ENCODE measurements at regions not wholly inside any gene's neighbourhood (a gene's known extent, or its start where the extent isn't known, plus 50 kb on each side); places are given as distances from the start of the nearest gene placed in this dataset.

DNA sequence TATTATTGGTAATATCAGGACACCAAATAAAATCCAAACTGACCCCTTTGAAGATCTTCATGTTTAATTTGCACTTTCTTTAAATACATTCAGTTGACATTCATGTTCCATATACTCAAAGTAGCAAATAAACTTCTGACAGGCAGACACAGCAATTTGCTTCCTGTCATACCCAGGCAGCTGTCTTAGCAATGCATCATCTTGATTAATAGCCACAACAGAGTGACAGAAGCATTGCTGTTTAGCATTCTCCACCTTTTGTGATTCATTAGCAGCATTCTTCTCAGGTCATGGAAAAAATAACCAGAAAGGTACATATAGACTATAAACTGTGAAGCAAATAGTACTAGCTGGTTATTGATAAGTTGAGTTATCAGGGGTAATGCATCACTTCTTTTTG lies 366.8 kb downstream of the CYLC2 start:
- DNase-seq (ENCODE audit: low spot score) = no peak
- Mint-ChIP-seq H3K4me3 (ENCODE audit: unreplicated experiment) (no peak overlapping the region), H3K27me3 (ENCODE audit: unreplicated experiment) (peaks cover 6% of the 10 kb centered on the region), H3K27ac (ENCODE audit: unreplicated experiment) (no peak overlapping the region), H3K4me1 (ENCODE audit: unreplicated experiment) (no peaks in the 10 kb centered on the region), H3K9me3 (ENCODE audit: unreplicated experiment) (peaks cover 15% of the 10 kb centered on the region), H3K36me3 (ENCODE audit: low read depth, unreplicated experiment) (peaks cover 8% of the 10 kb centered on the region)
- TF ChIP-seq, protein P1, sequence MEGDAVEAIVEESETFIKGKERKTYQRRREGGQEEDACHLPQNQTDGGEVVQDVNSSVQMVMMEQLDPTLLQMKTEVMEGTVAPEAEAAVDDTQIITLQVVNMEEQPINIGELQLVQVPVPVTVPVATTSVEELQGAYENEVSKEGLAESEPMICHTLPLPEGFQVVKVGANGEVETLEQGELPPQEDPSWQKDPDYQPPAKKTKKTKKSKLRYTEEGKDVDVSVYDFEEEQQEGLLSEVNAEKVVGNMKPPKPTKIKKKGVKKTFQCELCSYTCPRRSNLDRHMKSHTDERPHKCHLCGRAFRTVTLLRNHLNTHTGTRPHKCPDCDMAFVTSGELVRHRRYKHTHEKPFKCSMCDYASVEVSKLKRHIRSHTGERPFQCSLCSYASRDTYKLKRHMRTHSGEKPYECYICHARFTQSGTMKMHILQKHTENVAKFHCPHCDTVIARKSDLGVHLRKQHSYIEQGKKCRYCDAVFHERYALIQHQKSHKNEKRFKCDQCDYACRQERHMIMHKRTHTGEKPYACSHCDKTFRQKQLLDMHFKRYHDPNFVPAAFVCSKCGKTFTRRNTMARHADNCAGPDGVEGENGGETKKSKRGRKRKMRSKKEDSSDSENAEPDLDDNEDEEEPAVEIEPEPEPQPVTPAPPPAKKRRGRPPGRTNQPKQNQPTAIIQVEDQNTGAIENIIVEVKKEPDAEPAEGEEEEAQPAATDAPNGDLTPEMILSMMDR (IDR thresholded peaks at IDR 0.05; ENCODE audit: unreplicated experiment) = no peak

DNA sequence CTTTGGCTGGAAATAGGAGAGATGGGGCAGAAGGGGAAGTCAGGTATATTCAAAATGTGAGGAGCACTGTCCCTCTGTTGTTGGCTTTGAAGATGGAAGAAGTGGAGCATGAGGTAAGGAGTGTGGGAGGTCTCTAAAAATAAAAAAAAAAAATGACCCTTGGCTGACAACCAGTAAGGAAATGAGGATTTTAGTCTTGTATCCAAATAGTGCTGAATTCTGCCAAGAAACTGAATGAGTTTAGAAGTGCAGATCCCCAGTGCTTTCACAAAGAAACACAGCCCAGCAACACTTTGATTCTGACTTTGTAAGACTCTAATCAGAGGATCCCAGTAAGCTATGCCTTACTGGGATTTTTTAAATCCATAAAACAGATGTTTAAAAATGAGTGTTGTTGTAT lies 367.9 kb downstream of the CYLC2 start:
- peaks cover 8% of the 10 kb centered on the region for H3K36me3 Mint-ChIP-seq (ENCODE audit: low read depth, unreplicated experiment)
- TF ChIP-seq, protein P1 (IDR thresholded peaks at IDR 0.05; ENCODE audit: unreplicated experiment) = no peak
- peaks cover 6% of the 10 kb centered on the region for H3K27me3 Mint-ChIP-seq (ENCODE audit: unreplicated experiment)
- no peak overlapping the region for H3K27ac Mint-ChIP-seq (ENCODE audit: unreplicated experiment)
- H3K4me3 Mint-ChIP-seq (ENCODE audit: unreplicated experiment) = no peak overlapping the region
- H3K4me1 Mint-ChIP-seq (ENCODE audit: unreplicated experiment) = no peaks in the 10 kb centered on the region
- peaks cover 15% of the 10 kb centered on the region for H3K9me3 Mint-ChIP-seq (ENCODE audit: unreplicated experiment)
- no peak for DNase-seq (ENCODE audit: low spot score)

DNA sequence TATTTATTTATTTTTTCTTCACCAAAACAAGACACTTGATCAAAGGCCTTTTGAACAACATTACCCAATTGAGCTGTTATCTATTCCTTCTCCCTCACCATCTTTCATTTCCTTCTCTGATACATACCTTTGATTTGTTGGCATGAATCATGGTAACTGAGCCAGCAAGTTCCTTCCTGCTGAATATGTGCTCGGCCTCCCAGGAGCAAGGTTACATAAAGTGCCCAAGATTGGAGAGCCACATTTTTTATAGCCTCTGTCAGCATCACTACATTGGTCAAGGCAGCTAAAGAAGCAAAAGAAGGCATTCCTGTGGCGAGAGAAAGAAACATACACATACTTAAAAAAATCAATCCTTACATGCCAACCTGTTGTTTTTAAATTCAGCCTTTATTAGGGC lies 369.6 kb downstream of the CYLC2 start:
- Mint-ChIP-seq H3K9me3 (ENCODE audit: unreplicated experiment) (peaks cover 13% of the 10 kb centered on the region), H3K36me3 (ENCODE audit: low read depth, unreplicated experiment) (peaks cover 4% of the 10 kb centered on the region), H3K4me3 (ENCODE audit: unreplicated experiment) (no peak overlapping the region), H3K4me1 (ENCODE audit: unreplicated experiment) (no peaks in the 10 kb centered on the region), H3K27ac (ENCODE audit: unreplicated experiment) (no peak overlapping the region), H3K27me3 (ENCODE audit: unreplicated experiment) (peaks cover 4% of the 10 kb centered on the region)
- DNase-seq (ENCODE audit: low spot score) = no peak
- TF ChIP-seq, protein P1 (IDR thresholded peaks at IDR 0.05; ENCODE audit: unreplicated experiment) = no peak

DNA sequence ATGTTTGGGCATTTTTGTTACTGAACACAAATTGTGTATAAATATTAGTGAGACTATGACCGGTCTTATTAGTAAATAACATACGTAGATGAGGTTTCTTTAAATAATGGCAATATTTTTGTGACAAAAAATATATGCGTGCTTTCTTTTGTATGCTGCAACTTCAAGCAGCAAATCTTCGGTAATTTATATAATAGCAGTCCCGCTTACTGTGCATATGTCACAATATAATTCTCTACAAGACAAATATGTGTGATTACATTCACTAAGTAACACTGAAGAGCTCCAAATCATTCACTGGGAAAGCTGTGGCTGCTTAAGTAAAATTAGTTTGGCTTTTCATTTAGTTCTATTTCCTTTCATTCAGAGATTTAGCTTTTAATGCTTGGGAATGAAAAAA lies 376.0 kb downstream of the CYLC2 start:
- Mint-ChIP-seq H3K27me3 (ENCODE audit: unreplicated experiment) (no peaks in the 10 kb centered on the region), H3K9me3 (ENCODE audit: unreplicated experiment) (peaks cover 6% of the 10 kb centered on the region), H3K4me1 (ENCODE audit: unreplicated experiment) (no peaks in the 10 kb centered on the region), H3K27ac (ENCODE audit: unreplicated experiment) (no peak overlapping the region), H3K36me3 (ENCODE audit: low read depth, unreplicated experiment) (no peaks in the 10 kb centered on the region), H3K4me3 (ENCODE audit: unreplicated experiment) (no peak overlapping the region)
- no peak for DNase-seq (ENCODE audit: low spot score)
- TF ChIP-seq, protein P1 (IDR thresholded peaks at IDR 0.05; ENCODE audit: unreplicated experiment) = no peak

DNA sequence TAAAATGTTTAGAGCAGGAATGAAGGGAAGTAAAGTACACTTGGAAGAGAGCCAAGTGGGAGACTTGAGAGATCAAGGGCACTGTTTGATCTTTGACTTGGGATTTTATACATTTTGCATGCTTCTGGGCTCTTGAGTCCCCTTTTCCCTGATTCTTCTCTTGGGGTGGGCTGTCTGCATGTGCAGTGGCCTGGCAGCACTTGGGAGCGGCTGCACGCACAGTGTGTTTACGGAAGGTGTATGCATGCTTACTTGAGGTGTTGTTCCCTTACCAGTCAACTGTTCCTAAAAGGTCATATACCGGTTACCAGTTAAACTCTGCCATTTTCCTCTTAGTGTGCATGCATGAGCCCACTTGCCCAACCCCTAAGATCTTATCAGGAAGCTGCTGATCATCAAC lies 377.7 kb downstream of the CYLC2 start:
- Mint-ChIP-seq H3K27ac (ENCODE audit: unreplicated experiment) (no peak overlapping the region), H3K4me3 (ENCODE audit: unreplicated experiment) (no peak overlapping the region), H3K36me3 (ENCODE audit: low read depth, unreplicated experiment) (no peaks in the 10 kb centered on the region), H3K27me3 (ENCODE audit: unreplicated experiment) (no peaks in the 10 kb centered on the region), H3K4me1 (ENCODE audit: unreplicated experiment) (no peaks in the 10 kb centered on the region), H3K9me3 (ENCODE audit: unreplicated experiment) (peaks cover 6% of the 10 kb centered on the region)
- DNase-seq (ENCODE audit: low spot score) = no peak
- TF ChIP-seq, protein P1 (IDR thresholded peaks at IDR 0.05; ENCODE audit: unreplicated experiment) = no peak
